Neuronal stem cell (in vitro differentiated cells): ENCODE measurements at regions not wholly inside any gene's neighbourhood (a gene's known extent, or its start where the extent isn't known, plus 50 kb on each side); places are given as distances from the start of the nearest gene placed in this dataset.

Source experiments
- DNase-seq: peaks from one replicate; pipeline ENCODE4 v3.0.0-alpha.2; 2013; ENCODE audit warnings: low spot score
- H2AFZ ChIP-seq: one replicate; pipeline ENCODE4 v1.6.1; 2013; ENCODE audit warnings: mild to moderate bottlenecking, low read length, inconsistent platforms
- H2AK5ac ChIP-seq: 2 replicates; pipeline ENCODE4 v1.6.1; 2013; ENCODE audit warnings: low read depth, mild to moderate bottlenecking, inconsistent platforms, low read length, moderate library complexity, mixed read lengths
- H2BK120ac ChIP-seq: 2 replicates; pipeline ENCODE4 v1.6.1; 2013; ENCODE audit warnings: low read depth, mild to moderate bottlenecking, inconsistent platforms, low read length, moderate library complexity, mixed read lengths
- H2BK12ac ChIP-seq: one replicate; pipeline ENCODE4 v1.6.1; 2013; ENCODE audit warnings: low read length, inconsistent platforms
- H2BK15ac ChIP-seq: 2 replicates; pipeline ENCODE4 v1.6.1; 2013; ENCODE audit warnings: mild to moderate bottlenecking, low read length, inconsistent platforms, mixed read lengths
- H2BK5ac ChIP-seq: one replicate; pipeline ENCODE4 v1.6.1; 2013; ENCODE audit warnings: inconsistent platforms, mild to moderate bottlenecking, low read length, moderate library complexity
- H3K14ac ChIP-seq: one replicate; pipeline ENCODE4 v1.6.1; 2013; ENCODE audit warnings: low read length, inconsistent platforms
- H3K18ac ChIP-seq: 2 replicates; pipeline ENCODE4 v1.6.1; 2013; ENCODE audit warnings: low read length, inconsistent platforms
- H3K23ac ChIP-seq: 2 replicates; pipeline ENCODE4 v1.6.1; 2013; ENCODE audit warnings: low read depth, mild to moderate bottlenecking, mixed read lengths, low read length, inconsistent platforms; ENCODE audit not compliant: poor library complexity
- H3K27ac ChIP-seq: replicated peaks from 3 replicates; pipeline ENCODE4 v1.5.1; 2013; ENCODE audit warnings: low read length, inconsistent platforms
- H3K27me3 ChIP-seq, 3 experiments: 2 replicates each; pipeline ENCODE4 v1.6.1; 2013; ENCODE audit warnings: low read length in 3 of 3, mild to moderate bottlenecking in 2 of 3, inconsistent platforms in 1 of 3, low read depth in 1 of 3, mixed read lengths in 1 of 3, moderate library complexity in 1 of 3; ENCODE audit not compliant: control insufficient read depth in 3 of 3, insufficient read depth in 3 of 3
- H3K36me3 ChIP-seq, 2 donors: replicated peaks in 1 of 2; 2 replicates each; pipeline ENCODE4 v1.6.1; 2013; ENCODE audit warnings: low read length in 2 of 2; ENCODE audit not compliant: control insufficient read depth in 2 of 2, insufficient read depth in 2 of 2
- H3K4ac ChIP-seq: 2 replicates; pipeline ENCODE4 v1.6.1; 2013; ENCODE audit warnings: inconsistent platforms, mild to moderate bottlenecking, low read length, moderate library complexity
- H3K4me1 ChIP-seq, 2 donors: 1 replicate in 1 of 2; 2 replicates in 1 of 2; pipeline ENCODE4 v1.6.1; 2013; ENCODE audit warnings: low read length in 2 of 2, low read depth in 1 of 2; ENCODE audit not compliant: control insufficient read depth in 2 of 2, insufficient read depth in 1 of 2
- H3K4me2 ChIP-seq: one replicate; pipeline ENCODE4 v1.6.1; 2013; ENCODE audit warnings: mild to moderate bottlenecking, low read length, inconsistent platforms; ENCODE audit not compliant: insufficient read depth, poor library complexity, severe bottlenecking
- H3K4me3 ChIP-seq, 2 donors: 2 replicates each; pipeline ENCODE4 v1.5.1; 2013; ENCODE audit warnings: low read length in 2 of 2, mild to moderate bottlenecking in 2 of 2, inconsistent platforms in 1 of 2, moderate library complexity in 1 of 2
- H3K79me1 ChIP-seq: one replicate; pipeline ENCODE4 v1.6.1; 2013; ENCODE audit warnings: low read depth, mild to moderate bottlenecking, inconsistent platforms, low read length, moderate library complexity
- H3K9ac ChIP-seq: one replicate; pipeline ENCODE4 v1.6.1; 2013; ENCODE audit warnings: mild to moderate bottlenecking, low read depth, low read length, inconsistent platforms; ENCODE audit not compliant: poor library complexity
- H3K9me3 ChIP-seq, 2 donors: replicated peaks in 1 of 2; 2 replicates each; pipeline versions ENCODE3 to v1.6.1; 2013; ENCODE audit warnings: low read length in 2 of 2, mild to moderate bottlenecking in 2 of 2, inconsistent platforms in 1 of 2, low read depth in 1 of 2, mixed read lengths in 1 of 2, moderate library complexity in 1 of 2; ENCODE audit not compliant: control insufficient read depth in 2 of 2, insufficient read depth in 1 of 2
- H4K8ac ChIP-seq: one replicate; pipeline ENCODE4 v1.6.1; 2013; ENCODE audit warnings: low read depth, mild to moderate bottlenecking, inconsistent platforms, low read length, moderate library complexity
- H4K91ac ChIP-seq: one replicate; pipeline ENCODE4 v1.6.1; 2013; ENCODE audit warnings: low read length, low read depth, mild to moderate bottlenecking, inconsistent platforms; ENCODE audit not compliant: poor library complexity
- WGBS, 2 donors: extraction: QIAGEN DNeasy Blood & Tissue Kit; methylation state at CpG; one replicate each; pipeline ENCODE4 v1.1.7; 2013; ENCODE audit warnings: missing lambda C conversion rate in 2 of 2, mixed read lengths in 1 of 2; ENCODE audit not compliant: insufficient read length in 2 of 2, insufficient replicate concordance in 1 of 2; ENCODE audit errors: extremely low coverage in 2 of 2; 5-methylcytosine and 5-hydroxymethylcytosine counted together

DNA sequence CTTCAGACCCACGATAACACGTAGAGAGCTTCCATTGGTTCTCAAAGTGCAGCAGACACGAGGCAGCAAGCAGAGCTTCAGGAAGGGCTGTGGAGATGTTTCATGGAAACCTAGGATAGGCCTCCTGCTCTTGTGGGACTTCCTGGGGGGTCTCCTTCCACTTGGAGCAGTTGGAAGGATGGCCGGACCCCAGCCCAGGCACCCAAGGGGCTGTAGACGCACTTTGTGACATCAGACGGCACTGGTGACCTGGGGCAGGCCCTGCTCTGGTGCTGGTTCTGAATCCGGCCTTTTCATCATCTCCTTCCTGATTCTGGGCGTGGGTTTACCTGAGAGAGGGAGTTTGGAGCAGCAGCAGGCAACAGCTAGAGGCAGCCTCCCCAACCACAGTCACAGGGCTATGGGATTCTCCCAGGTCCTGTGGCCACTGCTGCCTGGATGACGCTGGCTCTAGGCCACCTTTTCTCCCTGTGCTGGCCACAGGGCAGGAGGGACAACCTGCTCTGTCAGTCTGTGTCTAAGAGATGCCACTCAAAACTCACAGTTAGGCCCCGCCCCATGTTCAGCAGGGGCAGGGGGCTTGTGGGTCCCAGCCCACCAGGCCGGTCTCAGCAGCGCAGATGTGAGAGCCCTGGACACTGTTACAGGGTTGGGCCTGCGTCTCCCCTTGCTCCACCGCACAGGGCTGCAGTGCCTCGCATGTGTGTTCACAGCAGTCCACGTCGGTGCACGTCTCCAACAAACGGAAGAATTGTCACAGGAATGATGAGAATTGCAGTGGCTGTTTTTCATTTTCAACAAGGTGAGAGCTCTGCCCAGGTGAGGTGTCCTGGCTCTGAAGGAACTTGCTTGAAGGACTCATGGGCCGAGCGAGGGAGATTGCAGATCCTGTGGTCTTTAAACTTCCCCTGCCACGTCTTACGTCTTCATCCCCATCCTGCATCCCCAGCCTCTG, 569.3 kb downstream of the TCERG1L start:
- WGBS, 2 donors = no CpG with 5 or more reads among the region's 23 CpGs
- no peak overlapping the region for H2BK15ac ChIP-seq

DNA sequence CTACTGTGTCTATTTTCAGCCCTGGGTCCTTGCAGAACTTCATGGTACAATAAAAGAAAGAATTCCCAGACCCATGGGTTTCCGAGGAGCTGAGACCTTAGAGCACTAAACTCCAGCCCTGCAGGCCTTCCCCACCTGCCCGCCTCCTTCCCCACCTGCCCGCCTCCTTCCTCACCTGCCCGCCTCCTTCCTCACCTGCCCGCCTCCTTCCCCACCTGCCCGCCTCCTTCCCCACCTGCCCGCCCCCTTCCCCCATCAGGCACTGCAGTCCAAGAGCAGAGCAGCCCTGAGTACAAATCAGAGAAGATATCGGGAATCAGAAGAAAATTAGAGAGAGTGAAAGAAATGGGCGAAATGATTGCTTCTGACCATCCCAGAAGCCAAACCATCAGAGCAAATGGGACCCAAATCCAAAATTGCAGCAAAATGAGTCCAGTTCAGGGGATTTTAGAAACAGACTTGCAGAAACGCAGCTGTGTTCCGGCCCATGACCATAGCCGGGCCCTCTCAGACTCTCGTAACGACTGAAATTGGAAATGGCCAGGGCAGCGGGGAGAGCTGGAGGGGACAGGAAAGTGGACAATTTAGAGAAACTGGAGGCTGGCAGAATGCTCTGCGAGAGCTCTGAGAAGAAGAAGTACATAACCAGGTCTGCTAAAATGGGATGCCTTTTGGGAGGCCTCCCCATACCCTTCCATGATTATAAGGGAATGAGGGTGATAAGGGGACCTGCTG, 568.4 kb downstream of the TCERG1L start:
- Histone ChIP-seq H4K91ac (no peak overlapping the region), H4K8ac (no peak overlapping the region), H3K9me3 (no peaks in the 10 kb centered on the region), H3K9ac (no peak overlapping the region), H2AFZ (no peak overlapping the region), H3K4ac (no peak overlapping the region), H3K79me1 (peaks cover 3% of the 10 kb centered on the region), H3K23ac (no peak overlapping the region), H3K14ac (no peak overlapping the region), H3K18ac (no peak overlapping the region), H2BK15ac (no peak overlapping the region), H3K4me3 (no peak overlapping the region), H2BK12ac (no peak overlapping the region), H2AK5ac (no peak overlapping the region), H3K4me1 (peaks cover 0 to 14% of the 10 kb centered on the region in 2 donors), H3K27ac (no peak overlapping the region), H2BK5ac (no peak overlapping the region), H3K36me3 (no peaks in the 10 kb centered on the region), H3K4me2 (no peak overlapping the region), H3K27me3 (no peaks in the 10 kb centered on the region), H2BK120ac (no peak overlapping the region)
- no peak for DNase-seq
- WGBS, 2 donors = no CpG with 5 or more reads among the region's 16 CpGs

More for the DNA sequence above, 569.3 kb downstream of the TCERG1L start:
- Histone ChIP-seq H3K4me1 (peaks cover 0 to 14% of the 10 kb centered on the region in 2 donors), H3K14ac (no peak overlapping the region), H2BK120ac (no peak overlapping the region), H3K9ac (no peak overlapping the region), H3K4ac (no peak overlapping the region), H2AK5ac (no peak overlapping the region), H3K4me2 (no peak overlapping the region), H2BK12ac (no peak overlapping the region), H3K27ac (no peak overlapping the region), H2BK5ac (no peak overlapping the region), H3K18ac (peak overlapping the region; percentile 35), H2AFZ (no peak overlapping the region), H3K79me1 (peaks cover 3% of the 10 kb centered on the region), H3K4me3 (peak overlapping the region in 1 of 2 donors; percentile 19), H4K8ac (no peak overlapping the region), H3K27me3 (no peaks in the 10 kb centered on the region), H4K91ac (no peak overlapping the region), H3K36me3 (no peaks in the 10 kb centered on the region), H3K9me3 (no peaks in the 10 kb centered on the region), H3K23ac (no peak overlapping the region)
- no peak for DNase-seq

DNA sequence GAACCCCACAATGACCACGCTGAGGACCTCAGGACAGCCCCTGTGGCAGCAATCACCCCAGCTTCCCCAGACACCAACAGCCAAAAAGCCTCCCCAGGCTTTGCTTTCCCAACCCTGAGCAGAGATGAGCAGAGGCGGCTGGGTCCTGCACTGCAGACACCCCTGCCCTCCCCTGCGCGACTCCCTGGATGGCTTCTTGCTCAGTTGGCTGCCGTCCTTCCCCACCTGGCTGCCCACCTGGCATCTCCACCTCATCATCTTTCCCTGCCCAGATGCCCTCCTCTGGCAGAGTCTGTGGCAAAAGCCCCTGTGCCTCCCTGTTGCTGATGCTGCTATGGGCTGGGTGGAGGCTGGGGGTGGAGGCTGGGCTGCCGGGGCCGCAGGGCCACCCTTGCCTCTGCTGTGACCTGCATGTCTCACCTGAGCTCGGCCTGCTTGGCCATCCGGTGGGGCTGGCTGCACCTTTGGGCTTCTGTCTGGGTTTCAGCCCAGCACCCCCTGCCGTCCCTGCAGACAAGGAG, 567.7 kb downstream of the TCERG1L start:
- Histone ChIP-seq H3K79me1 (peaks cover 3% of the 10 kb centered on the region), H4K91ac (no peak overlapping the region), H3K4me3 (no peak overlapping the region), H2AFZ (no peak overlapping the region), H3K27ac (no peak overlapping the region), H4K8ac (no peak overlapping the region), H3K9me3 (no peaks in the 10 kb centered on the region), H3K4me1 (peaks cover 0 to 14% of the 10 kb centered on the region in 2 donors), H2AK5ac (no peak overlapping the region), H3K4me2 (no peak overlapping the region), H2BK12ac (no peak overlapping the region), H3K27me3 (no peaks in the 10 kb centered on the region), H3K18ac (peak overlapping the region; percentile 2), H3K36me3 (no peaks in the 10 kb centered on the region), H2BK15ac (no peak overlapping the region), H3K4ac (no peak overlapping the region), H3K23ac (peak overlapping the region; percentile 37), H2BK120ac (peak overlapping the region; percentile 57), H3K14ac (no peak overlapping the region), H2BK5ac (no peak overlapping the region), H3K9ac (no peak overlapping the region)
- no CpG with 5 or more reads among the region's 10 CpGs for WGBS, 2 donors
- no peak for DNase-seq

DNA sequence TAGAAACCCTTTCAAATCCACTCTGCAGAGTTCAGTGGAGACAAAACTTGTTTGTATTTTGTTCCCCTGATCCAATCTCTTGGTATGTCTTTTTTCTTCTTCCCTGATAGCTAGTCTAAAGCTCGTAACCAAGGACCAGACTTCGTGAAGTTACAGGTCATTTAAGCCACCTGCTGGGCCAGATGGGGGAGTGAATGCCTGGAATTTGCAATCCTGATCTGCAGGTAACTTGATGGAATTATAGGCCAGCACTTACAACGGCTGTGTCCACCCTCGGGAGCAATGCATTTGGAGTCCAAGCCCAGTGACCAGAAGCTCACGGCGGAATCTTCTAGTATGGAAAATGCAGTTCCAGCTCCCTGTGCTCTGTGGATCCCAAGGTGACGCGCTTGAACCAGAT, 566.9 kb downstream of the TCERG1L start:
- H3K27ac ChIP-seq = no peak overlapping the region
- H4K8ac ChIP-seq = no peak overlapping the region
- no peaks in the 10 kb centered on the region for H3K36me3 ChIP-seq
- H3K79me1 ChIP-seq = peaks cover 3% of the 10 kb centered on the region
- no peak overlapping the region for H2BK5ac ChIP-seq
- peaks cover 0 to 14% of the 10 kb centered on the region in 2 donors for H3K4me1 ChIP-seq
- H3K23ac ChIP-seq = no peak overlapping the region
- H3K4me2 ChIP-seq = no peak overlapping the region
- H2AFZ ChIP-seq = no peak overlapping the region
- no peaks in the 10 kb centered on the region for H3K27me3 ChIP-seq
- H4K91ac ChIP-seq = no peak overlapping the region
- no peak overlapping the region for H3K14ac ChIP-seq
- no peak overlapping the region for H3K18ac ChIP-seq
- H2BK120ac ChIP-seq = no peak overlapping the region
- no peak overlapping the region for H3K4ac ChIP-seq
- H3K4me3 ChIP-seq = no peak overlapping the region
- WGBS, 2 donors = no CpG with 5 or more reads among the region's 8 CpGs
- H2BK12ac ChIP-seq = no peak overlapping the region
- H2BK15ac ChIP-seq = no peak overlapping the region
- no peaks in the 10 kb centered on the region for H3K9me3 ChIP-seq
- no peak overlapping the region for H2AK5ac ChIP-seq
- DNase-seq = no peak
- H3K9ac ChIP-seq = no peak overlapping the region
